Skin epidermis (tissue), 12 donors: ENCODE measurements at regions not wholly inside any gene's neighbourhood (a gene's known extent, or its start where the extent isn't known, plus 50 kb on each side); places are given as distances from the start of the nearest gene placed in this dataset.
A peak's percentile ranks its signal among the peaks of the same experiment; 100 is the strongest.

Source experiments
- H3K27ac ChIP-seq, 21 experiments: fragments of 200-600 bp; sonication (generic) in 11 of 21; one replicate each; pipeline ENCODE4 v1.5.0; 2020; ENCODE audit warnings: mild to moderate bottlenecking in 3 of 21, inconsistent platforms in 2 of 21, moderate library complexity in 2 of 21
- H3K4me3 ChIP-seq, 7 experiments: fragments of 200-600 bp; sonication (generic) in 2 of 7; one replicate each; pipeline ENCODE4 v1.5.0; 2020; ENCODE audit warnings: inconsistent platforms in 2 of 7, mild to moderate bottlenecking in 2 of 7, moderate library complexity in 1 of 7

DNA sequence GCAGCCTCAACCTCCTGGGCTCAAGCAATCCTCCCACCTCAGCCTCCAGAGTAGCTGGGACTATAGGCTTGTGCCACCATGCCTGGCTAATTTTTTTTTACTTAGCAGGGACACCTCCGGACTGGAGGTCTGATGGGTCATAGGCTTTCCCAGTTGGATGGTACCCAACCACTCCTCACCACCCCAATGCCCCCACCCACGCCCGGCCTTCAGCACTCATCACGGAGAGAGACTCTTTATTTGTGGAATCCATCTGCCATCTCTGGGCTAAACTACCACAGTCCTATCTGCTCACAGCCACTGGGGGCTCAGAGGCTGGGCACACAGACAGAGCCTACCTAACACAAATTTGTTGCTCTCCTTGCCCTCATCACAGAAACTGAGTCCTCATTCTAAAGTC, 58.3 kb upstream of the STXBP1 start:
- no peak overlapping the region for H3K4me3 ChIP-seq
- peak overlapping the region in 12 of 21 experiments; percentile 1 to 94 (median 47) for H3K27ac ChIP-seq

GRCh38 chr9:127554966-127555839, 56.9 kb upstream of the STXBP1 start:
- H3K4me3 ChIP-seq = no peak overlapping the region

GRCh38 chr9:127555840-127556820, 55.9 kb upstream of the STXBP1 start:
- H3K27ac ChIP-seq = peak overlapping the region; percentile 24 to 95 (median 83)
- no peak overlapping the region for H3K4me3 ChIP-seq

More at GRCh38 chr9:127554966-127555839, 56.9 kb upstream of the STXBP1 start:
- H3K27ac ChIP-seq = peak overlapping the region; percentile 24 to 95 (median 83)

DNA sequence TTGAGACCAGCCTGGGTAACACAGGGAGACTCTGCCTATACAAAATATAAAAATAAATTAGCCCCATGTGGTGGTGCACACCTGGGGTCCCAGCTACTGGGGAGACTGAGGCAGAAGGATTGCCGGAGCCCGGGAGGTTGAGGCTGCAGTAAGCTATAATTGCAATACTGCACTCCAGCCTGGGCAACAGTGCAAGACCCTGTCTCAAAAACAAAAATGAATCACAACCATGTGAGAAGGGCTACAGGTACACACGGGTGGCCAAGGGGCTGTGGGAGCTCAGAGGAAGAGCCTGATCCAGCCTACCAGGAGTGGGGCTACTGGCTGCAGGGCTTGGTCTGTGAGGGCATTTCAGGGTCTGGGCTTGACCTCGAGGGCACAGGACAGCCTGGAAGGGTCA, 55.2 kb upstream of the STXBP1 start:
- H3K4me3 ChIP-seq = no peak overlapping the region
- H3K27ac ChIP-seq = peak overlapping the region in 20 of 21 experiments; percentile 31 to 95 (median 79)

DNA sequence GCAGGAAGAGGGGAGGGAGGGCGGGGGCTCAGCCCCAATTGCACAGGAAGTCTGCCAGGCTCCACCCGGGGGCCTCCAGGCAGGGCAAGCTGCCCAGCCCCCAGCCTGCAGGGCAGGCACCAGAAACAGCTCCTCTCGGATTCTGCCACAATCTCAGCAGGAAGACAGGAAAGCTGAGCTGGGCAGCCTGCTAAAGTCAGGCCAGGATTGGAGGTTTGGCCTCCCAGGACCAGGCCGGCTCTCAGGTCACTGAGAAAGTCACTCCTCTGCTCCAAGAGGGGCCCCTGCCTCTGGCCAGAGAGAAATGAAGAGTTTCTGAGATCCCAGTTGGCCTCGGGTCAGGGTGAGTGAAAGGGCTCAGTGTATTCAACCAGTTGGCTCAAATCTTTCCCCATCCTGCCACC, 54.6 kb upstream of the STXBP1 start:
- Histone ChIP-seq H3K4me3 (no peak overlapping the region), H3K27ac (peak overlapping the region in 20 of 21 experiments; percentile 31 to 95 (median 79))

- peak overlapping the region; percentile 31 to 95 (median 77) for H3K27ac ChIP-seq
- H3K4me3 ChIP-seq = no peak overlapping the region
Observed at GRCh38 chr9:127557998-127558546, 54.0 kb upstream of the STXBP1 start.

DNA sequence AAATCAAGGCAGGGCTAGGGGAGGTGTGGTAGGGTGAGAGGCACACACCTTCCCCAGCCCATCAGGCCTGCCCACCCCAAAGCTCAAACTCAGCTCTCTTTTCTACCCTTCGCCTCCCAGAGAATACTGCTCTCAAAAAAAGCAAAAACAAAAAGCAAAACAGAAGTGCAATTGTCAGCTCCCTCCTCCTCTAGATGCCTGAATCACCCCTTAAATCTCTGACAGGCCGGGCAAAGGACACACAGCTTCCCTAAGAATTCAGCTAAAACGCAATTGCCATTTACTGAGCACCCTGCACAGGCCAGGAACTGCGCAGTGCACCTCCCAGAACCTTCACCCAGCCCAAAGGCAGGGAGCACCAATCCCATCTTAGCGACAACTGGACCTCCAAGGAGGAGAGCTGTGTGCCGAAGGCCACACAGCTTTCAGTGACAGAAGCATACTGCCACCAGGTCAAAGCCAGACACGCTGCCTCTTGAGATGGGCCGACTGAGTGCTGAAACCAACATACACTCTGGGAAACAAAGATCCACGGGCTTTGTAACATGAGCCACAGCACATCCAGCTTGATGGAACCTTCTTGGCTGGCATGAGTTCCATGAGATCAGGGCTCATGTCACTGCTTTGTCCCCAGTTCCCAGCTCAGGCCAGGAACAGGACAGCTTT, 53.4 kb upstream of the STXBP1 start:
- Histone ChIP-seq H3K27ac (peak overlapping the region; percentile 31 to 95 (median 77)), H3K4me3 (no peak overlapping the region)

- peak overlapping the region in 15 of 21 experiments; percentile 19 to 95 (median 86) for H3K27ac ChIP-seq
- H3K4me3 ChIP-seq = no peak overlapping the region
Observed at GRCh38 chr9:127559247-127559680, 52.8 kb upstream of the STXBP1 start.

DNA sequence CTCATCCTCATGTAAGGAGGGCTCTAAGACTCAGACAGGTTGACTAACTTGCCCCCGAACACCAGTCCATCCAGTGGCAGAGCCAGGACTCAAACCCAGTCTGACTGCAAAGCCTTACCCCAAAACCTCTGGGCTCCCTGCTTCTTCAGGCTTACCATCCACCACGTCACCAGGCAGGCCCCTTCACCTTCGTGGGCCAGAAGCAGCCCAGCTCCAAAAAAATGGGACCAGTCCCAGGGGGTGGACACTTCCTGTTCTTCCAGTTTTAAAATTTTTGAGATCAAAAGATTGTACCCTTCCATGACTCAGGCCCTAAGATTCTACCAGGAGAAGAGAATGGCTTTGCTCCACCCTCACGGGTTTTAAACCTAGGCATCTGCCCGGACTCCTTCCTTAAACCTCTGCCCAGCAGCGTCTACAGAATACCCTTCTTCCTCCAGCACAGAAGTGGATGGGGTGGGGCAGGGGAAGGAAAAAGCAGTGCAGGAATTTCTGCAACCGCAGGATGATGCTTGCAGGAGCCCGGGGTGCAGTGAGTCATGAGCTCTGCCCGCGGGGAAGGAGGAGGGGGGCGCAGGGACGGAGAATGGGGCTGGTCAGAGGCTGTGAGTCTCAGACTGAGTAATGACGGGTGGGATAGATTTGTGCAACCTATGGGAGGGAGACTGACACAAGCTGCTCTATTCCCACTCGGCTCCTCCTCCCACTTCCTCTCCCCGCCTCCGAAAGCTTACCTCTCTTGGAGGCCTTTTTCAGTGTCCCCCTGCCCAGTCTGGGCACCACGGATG, 50.4 kb upstream of the STXBP1 start:
- no peak overlapping the region for H3K4me3 ChIP-seq

More for the DNA sequence above, 50.4 kb upstream of the STXBP1 start:
- H3K27ac ChIP-seq = peak overlapping the region; percentile 43 to 95 (median 81)
